Neural cell (in vitro differentiated cells): ENCODE measurements at regions not wholly inside any gene's neighbourhood (a gene's known extent, or its start where the extent isn't known, plus 50 kb on each side); places are given as distances from the start of the nearest gene placed in this dataset.

ENCODE experiments used
- H2AFZ ChIP-seq: fragments of 200-600, 300-800 bp; sonication (generic), shearing (Covaris generic); 2 replicates; pipeline ENCODE4 v1.6.0; 2014; ENCODE audit warnings: low read depth, mild to moderate bottlenecking, antibody characterized with exemption, low read length, moderate library complexity
- H3F3A ChIP-seq: fragments of 200-600 bp; shearing (Covaris generic); 2 replicates; pipeline ENCODE4 v1.6.1; 2016; ENCODE audit warnings: mild to moderate bottlenecking, moderate library complexity, mixed read lengths, antibody characterized with exemption, low read length; ENCODE audit not compliant: insufficient read depth, poor library complexity, severe bottlenecking
- H3K27ac ChIP-seq: fragments of 200-600, 300-800 bp; sonication (generic), shearing (Covaris generic); 2 replicates; pipeline ENCODE4 v1.5.1; 2014; ENCODE audit warnings: mild to moderate bottlenecking, low read length, moderate library complexity
- H3K27me3 ChIP-seq: fragments of 300-800, 200-600 bp; sonication (generic), shearing (Covaris generic); 2 replicates; pipeline ENCODE4 v1.6.0; 2014; ENCODE audit warnings: mild to moderate bottlenecking, low read depth, low read length, moderate library complexity; ENCODE audit not compliant: insufficient read depth
- H3K36me3 ChIP-seq: fragments of 300-800, 200-600 bp; sonication (generic), shearing (Covaris generic); 2 replicates; pipeline ENCODE4 v1.5.1; 2014; ENCODE audit warnings: mild to moderate bottlenecking, antibody characterized with exemption, low read length, moderate library complexity; ENCODE audit not compliant: insufficient read depth
- H3K4me2 ChIP-seq: fragments of 300-800, 200-600 bp; sonication (generic), shearing (Covaris generic); 2 replicates; pipeline ENCODE4 v1.6.0; 2014; ENCODE audit warnings: mild to moderate bottlenecking, low read length
- H3K4me3 ChIP-seq: fragments of 300-800, 200-600 bp; sonication (generic), shearing (Covaris generic); 2 replicates; pipeline ENCODE4 v1.5.1; 2014; ENCODE audit warnings: mild to moderate bottlenecking, low read length, moderate library complexity
- H3K79me2 ChIP-seq: fragments of 200-600 bp; shearing (Covaris generic); replicated peaks from 2 replicates; pipeline ENCODE4 v1.6.0; 2014; ENCODE audit warnings: mild to moderate bottlenecking, low read length, moderate library complexity; ENCODE audit not compliant: insufficient read depth
- H3K9ac ChIP-seq: fragments of 300-800, 200-600 bp; sonication (generic), shearing (Covaris generic); 2 replicates; pipeline ENCODE4 v1.6.1; 2016; ENCODE audit warnings: mild to moderate bottlenecking, low read length, mixed read lengths
- H3K9me2 ChIP-seq: fragments of 200-600 bp; shearing (Covaris generic); 2 replicates; pipeline ENCODE4 v1.6.1; 2016; ENCODE audit warnings: mild to moderate bottlenecking, low read length, mixed read lengths; ENCODE audit not compliant: insufficient read depth
- H3K9me3 ChIP-seq: fragments of 200-600, 300-800 bp; sonication (generic), shearing (Covaris generic); 2 replicates; pipeline ENCODE4 v1.6.1; 2016; ENCODE audit warnings: mild to moderate bottlenecking, mixed run types, low read length, moderate library complexity, mixed read lengths
- H4K20me1 ChIP-seq: fragments of 200-600 bp; shearing (Covaris generic); 2 replicates; pipeline ENCODE4 v1.6.1; 2016; ENCODE audit warnings: mild to moderate bottlenecking, mixed run types; ENCODE audit not compliant: insufficient read depth
- CTCF ChIP-seq: fragments of 450-650 bp; IDR thresholded peaks from 2 replicates; pipeline ENCODE4 v1.5.1; 2014; ENCODE audit warnings: antibody characterized with exemption, mild to moderate bottlenecking, moderate library complexity; ENCODE audit not compliant: poor library complexity, severe bottlenecking
- EP300 ChIP-seq: fragments of 450-650 bp; conservative IDR thresholded peaks from 2 replicates; pipeline ENCODE4 v1.6.1; 2014; ENCODE audit warnings: antibody characterized with exemption, mild to moderate bottlenecking, moderate library complexity; ENCODE audit not compliant: poor library complexity, severe bottlenecking
- EZH2 ChIP-seq: fragments of 200-600, 300-800 bp; shearing (Covaris generic), sonication (generic); IDR thresholded peaks from 2 replicates; pipeline ENCODE4 v1.6.1; 2014; ENCODE audit warnings: antibody characterized with exemption, low read length, borderline replicate concordance, mild to moderate bottlenecking; ENCODE audit not compliant: insufficient read depth, poor library complexity, severe bottlenecking
- MXI1 ChIP-seq: fragments of 450-650 bp; conservative IDR thresholded peaks from 2 replicates; pipeline ENCODE4 v1.6.1; 2014; ENCODE audit warnings: antibody characterized with exemption, mild to moderate bottlenecking; ENCODE audit not compliant: poor library complexity, severe bottlenecking
- POLR2AphosphoS5 ChIP-seq: IDR thresholded peaks from 2 replicates; pipeline ENCODE4 v1.6.1; 2012
- RAD21 ChIP-seq: fragments of 450-650 bp; conservative IDR thresholded peaks from 2 replicates; pipeline ENCODE4 v1.6.1; 2014; ENCODE audit warnings: antibody characterized with exemption, mild to moderate bottlenecking, moderate library complexity
- REST ChIP-seq: IDR thresholded peaks from 2 replicates; pipeline ENCODE4 v1.6.1; 2012; ENCODE audit warnings: borderline replicate concordance
- SMC3 ChIP-seq: fragments of 450-650 bp; conservative IDR thresholded peaks from 2 replicates; pipeline ENCODE4 v1.6.1; 2014; ENCODE audit warnings: antibody characterized with exemption, mild to moderate bottlenecking, moderate library complexity; ENCODE audit not compliant: poor library complexity
- TAF1 ChIP-seq: IDR thresholded peaks from 2 replicates; pipeline ENCODE4 v1.6.1; 2012; ENCODE audit warnings: low read depth

- no peak overlapping the region for H3K9ac ChIP-seq
- TF ChIP-seq MXI1 (no peak), EZH2 (no peak), SMC3 (no peak), EP300 (no peak), REST (no peak), CTCF (no peak), TAF1 (no peak), RAD21 (no peak), POLR2AphosphoS5 (no peak)
- no peaks in the 10 kb centered on the region for H3K36me3 ChIP-seq
- H3K9me3 ChIP-seq = no peaks in the 10 kb centered on the region
- H2AFZ ChIP-seq = no peak overlapping the region
- H3K9me2 ChIP-seq = no peaks in the 10 kb centered on the region
- H3F3A ChIP-seq = no peaks in the 10 kb centered on the region
- no peaks in the 10 kb centered on the region for H3K79me2 ChIP-seq
- no peak overlapping the region for H3K4me2 ChIP-seq
- H3K27me3 ChIP-seq = no peaks in the 10 kb centered on the region
- H3K27ac ChIP-seq = no peak overlapping the region
- H4K20me1 ChIP-seq = no peaks in the 10 kb centered on the region
- H3K4me3 ChIP-seq = no peak overlapping the region
Observed at GRCh38 chr16:51949282-51949681, 597.7 kb downstream of the TOX3 start.

GRCh38 chr16:51941412-51941811 lies 605.5 kb downstream of the TOX3 start:
- Histone ChIP-seq H3K9me2 (no peaks in the 10 kb centered on the region), H3F3A (no peaks in the 10 kb centered on the region), H3K9ac (no peak overlapping the region), H3K4me3 (no peak overlapping the region), H3K27me3 (no peaks in the 10 kb centered on the region), H4K20me1 (no peaks in the 10 kb centered on the region), H3K27ac (no peak overlapping the region), H3K36me3 (no peaks in the 10 kb centered on the region), H3K4me2 (no peak overlapping the region), H2AFZ (no peak overlapping the region), H3K9me3 (no peaks in the 10 kb centered on the region), H3K79me2 (no peaks in the 10 kb centered on the region)
- TF ChIP-seq RAD21 = no peak
- no peak for TF ChIP-seq REST
- no peak for TF ChIP-seq MXI1
- TF ChIP-seq EP300 = no peak
- no peak for TF ChIP-seq TAF1
- TF ChIP-seq EZH2 = no peak
- TF ChIP-seq POLR2AphosphoS5 = no peak
- TF ChIP-seq SMC3 = no peak
- TF ChIP-seq CTCF = no peak
